ENCODE measurements at regions not wholly inside any gene's neighbourhood (a gene's known extent, or its start where the extent isn't known, plus 50 kb on each side); places are given as distances from the start of the nearest gene placed in this dataset.

DNA sequence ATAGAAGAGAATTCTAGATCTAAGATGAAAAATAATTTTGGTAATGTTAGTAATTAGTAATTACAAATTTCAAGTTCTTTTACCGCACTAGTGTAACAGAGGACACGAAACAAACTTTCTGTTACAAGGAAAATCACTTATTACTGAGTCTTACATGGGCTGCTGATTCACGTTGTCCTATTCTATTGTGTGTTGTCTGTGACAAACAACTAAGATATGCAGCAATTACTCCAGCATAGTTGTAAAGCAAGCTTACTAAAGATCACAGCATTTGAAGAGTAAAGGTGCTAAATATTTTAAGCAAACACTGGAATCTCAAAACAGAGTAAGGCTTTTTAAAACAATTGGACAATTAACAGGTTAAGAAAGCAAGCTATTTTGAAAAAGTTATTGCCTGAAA is 502.3 kb downstream of the KCNT2 start (continued):
- no peak for TF ChIP-seq ZFP3 (CRISPR knock-in tag; IDR thresholded peaks at IDR 0.05)

DNA sequence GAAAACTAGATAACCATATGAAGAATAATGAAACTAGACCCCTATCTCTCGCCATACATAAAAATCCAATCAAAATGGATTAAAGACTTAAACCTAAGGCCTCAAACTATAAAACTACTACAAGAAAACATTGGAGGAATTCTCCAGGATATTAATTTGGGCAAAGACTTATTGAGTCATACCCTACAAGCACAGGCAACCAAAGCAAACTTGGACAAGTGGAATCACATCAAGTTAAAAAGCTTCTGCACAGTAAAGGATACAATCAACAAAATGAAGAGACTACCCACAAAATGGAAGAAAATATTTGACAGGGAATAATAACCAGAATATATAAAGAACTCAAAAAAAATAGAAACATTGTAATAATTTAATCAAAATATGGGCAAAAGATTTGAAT is 505.4 kb downstream of the KCNT2 start:
- TF ChIP-seq ARNTL (CRISPR knock-in tag; IDR thresholded peaks at IDR 0.05; ENCODE audit: borderline replicate concordance, low read depth), result no peak
- TF ChIP-seq, protein P1, sequence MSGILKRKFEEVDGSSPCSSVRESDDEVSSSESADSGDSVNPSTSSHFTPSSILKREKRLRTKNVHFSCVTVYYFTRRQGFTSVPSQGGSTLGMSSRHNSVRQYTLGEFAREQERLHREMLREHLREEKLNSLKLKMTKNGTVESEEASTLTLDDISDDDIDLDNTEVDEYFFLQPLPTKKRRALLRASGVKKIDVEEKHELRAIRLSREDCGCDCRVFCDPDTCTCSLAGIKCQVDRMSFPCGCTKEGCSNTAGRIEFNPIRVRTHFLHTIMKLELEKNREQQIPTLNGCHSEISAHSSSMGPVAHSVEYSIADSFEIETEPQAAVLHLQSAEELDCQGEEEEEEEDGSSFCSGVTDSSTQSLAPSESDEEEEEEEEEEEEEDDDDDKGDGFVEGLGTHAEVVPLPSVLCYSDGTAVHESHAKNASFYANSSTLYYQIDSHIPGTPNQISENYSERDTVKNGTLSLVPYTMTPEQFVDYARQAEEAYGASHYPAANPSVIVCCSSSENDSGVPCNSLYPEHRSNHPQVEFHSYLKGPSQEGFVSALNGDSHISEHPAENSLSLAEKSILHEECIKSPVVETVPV (CRISPR knock-in tag; IDR thresholded peaks at IDR 0.05), result no peak
- TF ChIP-seq BACH2 (CRISPR knock-in tag; IDR thresholded peaks at IDR 0.05; ENCODE audit: borderline replicate concordance), result no peak
- TF ChIP-seq GLIS3 (CRISPR knock-in tag; IDR thresholded peaks at IDR 0.05), result no peak
- TF ChIP-seq, protein P2, sequence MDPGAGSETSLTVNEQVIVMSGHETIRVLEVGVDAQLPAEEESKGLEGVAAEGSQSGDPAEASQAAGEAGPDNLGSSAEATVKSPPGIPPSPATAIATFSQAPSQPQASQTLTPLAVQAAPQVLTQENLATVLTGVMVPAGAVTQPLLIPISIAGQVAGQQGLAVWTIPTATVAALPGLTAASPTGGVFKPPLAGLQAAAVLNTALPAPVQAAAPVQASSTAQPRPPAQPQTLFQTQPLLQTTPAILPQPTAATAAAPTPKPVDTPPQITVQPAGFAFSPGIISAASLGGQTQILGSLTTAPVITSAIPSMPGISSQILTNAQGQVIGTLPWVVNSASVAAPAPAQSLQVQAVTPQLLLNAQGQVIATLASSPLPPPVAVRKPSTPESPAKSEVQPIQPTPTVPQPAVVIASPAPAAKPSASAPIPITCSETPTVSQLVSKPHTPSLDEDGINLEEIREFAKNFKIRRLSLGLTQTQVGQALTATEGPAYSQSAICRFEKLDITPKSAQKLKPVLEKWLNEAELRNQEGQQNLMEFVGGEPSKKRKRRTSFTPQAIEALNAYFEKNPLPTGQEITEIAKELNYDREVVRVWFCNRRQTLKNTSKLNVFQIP (CRISPR knock-in tag; IDR thresholded peaks at IDR 0.05; ENCODE audit: borderline replicate concordance, low read depth), result no peak
- no peak for TF ChIP-seq ESRRG (CRISPR knock-in tag; IDR thresholded peaks at IDR 0.05)
- TF ChIP-seq, protein P3, sequence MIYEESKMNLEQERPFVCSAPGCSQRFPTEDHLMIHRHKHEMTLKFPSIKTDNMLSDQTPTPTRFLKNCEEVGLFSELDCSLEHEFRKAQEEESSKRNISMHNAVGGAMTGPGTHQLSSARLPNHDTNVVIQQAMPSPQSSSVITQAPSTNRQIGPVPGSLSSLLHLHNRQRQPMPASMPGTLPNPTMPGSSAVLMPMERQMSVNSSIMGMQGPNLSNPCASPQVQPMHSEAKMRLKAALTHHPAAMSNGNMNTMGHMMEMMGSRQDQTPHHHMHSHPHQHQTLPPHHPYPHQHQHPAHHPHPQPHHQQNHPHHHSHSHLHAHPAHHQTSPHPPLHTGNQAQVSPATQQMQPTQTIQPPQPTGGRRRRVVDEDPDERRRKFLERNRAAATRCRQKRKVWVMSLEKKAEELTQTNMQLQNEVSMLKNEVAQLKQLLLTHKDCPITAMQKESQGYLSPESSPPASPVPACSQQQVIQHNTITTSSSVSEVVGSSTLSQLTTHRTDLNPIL (CRISPR knock-in tag; IDR thresholded peaks at IDR 0.05; ENCODE audit: low read depth), result no peak
- TF ChIP-seq ZC3H10 (CRISPR knock-in tag; IDR thresholded peaks at IDR 0.05), result no peak
- TF ChIP-seq ZNF8 (CRISPR knock-in tag; IDR thresholded peaks at IDR 0.05), result no peak
- TF ChIP-seq RARB (CRISPR knock-in tag; IDR thresholded peaks at IDR 0.05), result no peak
- TF ChIP-seq, protein P4, sequence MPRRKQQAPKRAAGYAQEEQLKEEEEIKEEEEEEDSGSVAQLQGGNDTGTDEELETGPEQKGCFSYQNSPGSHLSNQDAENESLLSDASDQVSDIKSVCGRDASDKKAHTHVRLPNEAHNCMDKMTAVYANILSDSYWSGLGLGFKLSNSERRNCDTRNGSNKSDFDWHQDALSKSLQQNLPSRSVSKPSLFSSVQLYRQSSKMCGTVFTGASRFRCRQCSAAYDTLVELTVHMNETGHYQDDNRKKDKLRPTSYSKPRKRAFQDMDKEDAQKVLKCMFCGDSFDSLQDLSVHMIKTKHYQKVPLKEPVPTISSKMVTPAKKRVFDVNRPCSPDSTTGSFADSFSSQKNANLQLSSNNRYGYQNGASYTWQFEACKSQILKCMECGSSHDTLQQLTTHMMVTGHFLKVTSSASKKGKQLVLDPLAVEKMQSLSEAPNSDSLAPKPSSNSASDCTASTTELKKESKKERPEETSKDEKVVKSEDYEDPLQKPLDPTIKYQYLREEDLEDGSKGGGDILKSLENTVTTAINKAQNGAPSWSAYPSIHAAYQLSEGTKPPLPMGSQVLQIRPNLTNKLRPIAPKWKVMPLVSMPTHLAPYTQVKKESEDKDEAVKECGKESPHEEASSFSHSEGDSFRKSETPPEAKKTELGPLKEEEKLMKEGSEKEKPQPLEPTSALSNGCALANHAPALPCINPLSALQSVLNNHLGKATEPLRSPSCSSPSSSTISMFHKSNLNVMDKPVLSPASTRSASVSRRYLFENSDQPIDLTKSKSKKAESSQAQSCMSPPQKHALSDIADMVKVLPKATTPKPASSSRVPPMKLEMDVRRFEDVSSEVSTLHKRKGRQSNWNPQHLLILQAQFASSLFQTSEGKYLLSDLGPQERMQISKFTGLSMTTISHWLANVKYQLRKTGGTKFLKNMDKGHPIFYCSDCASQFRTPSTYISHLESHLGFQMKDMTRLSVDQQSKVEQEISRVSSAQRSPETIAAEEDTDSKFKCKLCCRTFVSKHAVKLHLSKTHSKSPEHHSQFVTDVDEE (CRISPR knock-in tag; IDR thresholded peaks at IDR 0.05), result no peak
- TF ChIP-seq ZNF70 (CRISPR knock-in tag; IDR thresholded peaks at IDR 0.05), result no peak
- no peak for TF ChIP-seq ZNF565 (CRISPR knock-in tag; conservative IDR thresholded peaks at IDR 0.05; ENCODE audit: low read depth)
- TF ChIP-seq CSDC2 (CRISPR knock-in tag; IDR thresholded peaks at IDR 0.05), result no peak
- no peak for TF ChIP-seq OSR1 (CRISPR knock-in tag; IDR thresholded peaks at IDR 0.05)
- no peak for TF ChIP-seq TOX (CRISPR knock-in tag; IDR thresholded peaks at IDR 0.05; ENCODE audit: borderline replicate concordance)
- no peak for TF ChIP-seq TCF4 (CRISPR knock-in tag; IDR thresholded peaks at IDR 0.05; ENCODE audit: borderline replicate concordance)
- no peak for ATAC-seq

DNA sequence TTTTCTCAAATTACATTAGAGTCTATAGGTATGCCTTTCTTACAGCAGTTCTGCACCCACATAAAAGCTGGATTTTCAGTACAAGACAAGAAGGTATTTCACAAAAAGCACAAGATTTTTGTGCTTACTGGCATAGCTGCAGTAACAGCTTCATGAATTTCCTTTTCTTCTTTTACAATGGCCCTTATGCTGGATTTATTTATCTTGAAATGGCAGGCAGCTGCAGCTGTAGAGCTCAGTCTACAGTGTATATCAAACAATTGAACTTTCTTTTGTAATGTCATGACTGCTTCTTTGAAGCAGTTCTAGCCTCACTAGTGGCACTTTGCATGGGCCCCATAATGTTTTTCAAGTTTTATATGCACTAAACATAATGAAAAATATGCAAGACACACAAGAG is 510.2 kb downstream of the KCNT2 start:
- TF ChIP-seq, protein P2 (CRISPR knock-in tag; IDR thresholded peaks at IDR 0.05; ENCODE audit: borderline replicate concordance, low read depth), result no peak
- no peak for TF ChIP-seq ARNTL (CRISPR knock-in tag; IDR thresholded peaks at IDR 0.05; ENCODE audit: borderline replicate concordance, low read depth)
- no peak for TF ChIP-seq ZFP3 (CRISPR knock-in tag; IDR thresholded peaks at IDR 0.05)
- TF ChIP-seq ZFP30 (CRISPR knock-in tag; IDR thresholded peaks at IDR 0.05), result no peak
- no peak for TF ChIP-seq ESRRG (CRISPR knock-in tag; IDR thresholded peaks at IDR 0.05)
- TF ChIP-seq, protein P3 (CRISPR knock-in tag; IDR thresholded peaks at IDR 0.05; ENCODE audit: low read depth), result no peak
- no peak for TF ChIP-seq RARB (CRISPR knock-in tag; IDR thresholded peaks at IDR 0.05)
- TF ChIP-seq CSDC2 (CRISPR knock-in tag; IDR thresholded peaks at IDR 0.05), result no peak
- TF ChIP-seq ZC3H10 (CRISPR knock-in tag; IDR thresholded peaks at IDR 0.05), result no peak
- no peak for TF ChIP-seq TOX (CRISPR knock-in tag; IDR thresholded peaks at IDR 0.05; ENCODE audit: borderline replicate concordance)
- no peak for TF ChIP-seq BACH2 (CRISPR knock-in tag; IDR thresholded peaks at IDR 0.05; ENCODE audit: borderline replicate concordance)
- TF ChIP-seq ISL1 (CRISPR knock-in tag; IDR thresholded peaks at IDR 0.05), result no peak
- TF ChIP-seq PPARA (CRISPR knock-in tag; IDR thresholded peaks at IDR 0.05; ENCODE audit: borderline replicate concordance), result no peak
- TF ChIP-seq, protein P1 (CRISPR knock-in tag; IDR thresholded peaks at IDR 0.05), result no peak
- TF ChIP-seq GLIS3 (CRISPR knock-in tag; IDR thresholded peaks at IDR 0.05), result no peak
- TF ChIP-seq, protein P5, sequence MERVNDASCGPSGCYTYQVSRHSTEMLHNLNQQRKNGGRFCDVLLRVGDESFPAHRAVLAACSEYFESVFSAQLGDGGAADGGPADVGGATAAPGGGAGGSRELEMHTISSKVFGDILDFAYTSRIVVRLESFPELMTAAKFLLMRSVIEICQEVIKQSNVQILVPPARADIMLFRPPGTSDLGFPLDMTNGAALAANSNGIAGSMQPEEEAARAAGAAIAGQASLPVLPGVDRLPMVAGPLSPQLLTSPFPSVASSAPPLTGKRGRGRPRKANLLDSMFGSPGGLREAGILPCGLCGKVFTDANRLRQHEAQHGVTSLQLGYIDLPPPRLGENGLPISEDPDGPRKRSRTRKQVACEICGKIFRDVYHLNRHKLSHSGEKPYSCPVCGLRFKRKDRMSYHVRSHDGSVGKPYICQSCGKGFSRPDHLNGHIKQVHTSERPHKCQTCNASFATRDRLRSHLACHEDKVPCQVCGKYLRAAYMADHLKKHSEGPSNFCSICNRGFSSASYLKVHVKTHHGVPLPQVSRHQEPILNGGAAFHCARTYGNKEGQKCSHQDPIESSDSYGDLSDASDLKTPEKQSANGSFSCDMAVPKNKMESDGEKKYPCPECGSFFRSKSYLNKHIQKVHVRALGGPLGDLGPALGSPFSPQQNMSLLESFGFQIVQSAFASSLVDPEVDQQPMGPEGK (CRISPR knock-in tag; IDR thresholded peaks at IDR 0.05; ENCODE audit: borderline replicate concordance), result no peak
- no peak for TF ChIP-seq ZNF8 (CRISPR knock-in tag; IDR thresholded peaks at IDR 0.05)
- no peak for ATAC-seq
